Transverse colon (tissue), 4 donors: ENCODE measurements at regions not wholly inside any gene's neighbourhood (a gene's known extent, or its start where the extent isn't known, plus 50 kb on each side); places are given as distances from the start of the nearest gene placed in this dataset.

Experiments
- CTCF ChIP-seq, 5 experiments: fragments of 200-600 bp in 3 of 5; fragments of 450-650 bp in 2 of 5; sonication (generic) in 3 of 5; IDR thresholded peaks; 1 replicate in 2 of 5; 2 replicates in 3 of 5; pipeline ENCODE4 v1.5.1; 2016 to 2017; ENCODE audit warnings: antibody characterized with exemption in 5 of 5, inconsistent platforms in 3 of 5, mild to moderate bottlenecking in 2 of 5, moderate library complexity in 1 of 5
- EP300 ChIP-seq: sonication (generic); formaldehyde crosslinking; IDR thresholded peaks from one replicate; pipeline ENCODE4 v1.6.1; 2017; ENCODE audit warnings: antibody characterized with exemption, low read depth
- POLR2A ChIP-seq: fragments of 450-650 bp; IDR thresholded peaks from one replicate; pipeline ENCODE4 v1.6.1; 2016; ENCODE audit warnings: antibody characterized with exemption, mild to moderate bottlenecking, moderate library complexity
- POLR2AphosphoS5 ChIP-seq, 3 donors: sonication (generic); formaldehyde crosslinking; IDR thresholded peaks; one replicate each; pipeline ENCODE4 v1.6.1; 2016; ENCODE audit warnings: antibody characterized with exemption in 3 of 3

- no peak for TF ChIP-seq POLR2AphosphoS5 (IDR thresholded peaks at IDR 0.05)
- TF ChIP-seq CTCF (IDR thresholded peaks at IDR 0.05), result no peak
- TF ChIP-seq POLR2A, result no peak
- no peak for TF ChIP-seq EP300
Observed at GRCh38 chr13:73883162-73883561, 251.0 kb downstream of the KLF12 start.
